ENCODE measurements at regions not wholly inside any gene's neighbourhood (a gene's known extent, or its start where the extent isn't known, plus 50 kb on each side); places are given as distances from the start of the nearest gene placed in this dataset.

GRCh38 chr7:41193738-41194282 lies 509.1 kb downstream of the INHBA start:
- no peak overlapping the region for H3K4me3 ChIP-seq (ENCODE audit: low read length)
- H3K27me3 ChIP-seq (ENCODE audit: insufficient read depth, low read depth, low read length): no peaks in the 10 kb centered on the region
- no peaks in the 10 kb centered on the region for H3F3A ChIP-seq (ENCODE audit: insufficient read depth, low read length, poor library complexity, severe bottlenecking)
- H3K36me3 ChIP-seq (ENCODE audit: insufficient read depth, low read length): no peaks in the 10 kb centered on the region
- TF ChIP-seq EP300 (conservative IDR thresholded peaks at IDR 0.05; ENCODE audit: poor library complexity, severe bottlenecking) (no peak), CTCF (IDR thresholded peaks at IDR 0.05; ENCODE audit: poor library complexity, severe bottlenecking) (no peak), MXI1 (conservative IDR thresholded peaks at IDR 0.05; ENCODE audit: poor library complexity, severe bottlenecking) (no peak), EZH2 (IDR thresholded peaks at IDR 0.05; ENCODE audit: borderline replicate concordance, insufficient read depth, low read length, poor library complexity, severe bottlenecking) (no peak), TAF1 (IDR thresholded peaks at IDR 0.05; ENCODE audit: low read depth) (no peak), REST (IDR thresholded peaks at IDR 0.05; ENCODE audit: borderline replicate concordance) (no peak), POLR2AphosphoS5 (IDR thresholded peaks at IDR 0.05) (no peak), RAD21 (conservative IDR thresholded peaks at IDR 0.05) (no peak), SMC3 (conservative IDR thresholded peaks at IDR 0.05; ENCODE audit: poor library complexity) (no peak)
- H3K79me2 ChIP-seq (replicated peaks; ENCODE audit: insufficient read depth, low read length): no peaks in the 10 kb centered on the region
- H3K9me3 ChIP-seq (ENCODE audit: low read length): no peaks in the 10 kb centered on the region
- H2AFZ ChIP-seq (ENCODE audit: low read depth, low read length): no peak overlapping the region
- H3K27ac ChIP-seq (ENCODE audit: low read length): no peak overlapping the region
- H4K20me1 ChIP-seq (ENCODE audit: insufficient read depth): no peaks in the 10 kb centered on the region
- H3K4me2 ChIP-seq (ENCODE audit: low read length): no peak overlapping the region
- H3K9me2 ChIP-seq (ENCODE audit: insufficient read depth, low read length): no peaks in the 10 kb centered on the region
- no peak overlapping the region for H3K9ac ChIP-seq (ENCODE audit: low read length)

- Histone ChIP-seq H3K79me2 (replicated peaks; ENCODE audit: insufficient read depth, low read length) (no peaks in the 10 kb centered on the region), H3K4me3 (ENCODE audit: low read length) (no peak overlapping the region), H3K27ac (ENCODE audit: low read length) (no peak overlapping the region), H3K4me2 (ENCODE audit: low read length) (no peak overlapping the region), H3K9me2 (ENCODE audit: insufficient read depth, low read length) (no peaks in the 10 kb centered on the region), H3K27me3 (ENCODE audit: insufficient read depth, low read depth, low read length) (no peaks in the 10 kb centered on the region), H2AFZ (ENCODE audit: low read depth, low read length) (no peak overlapping the region), H3K36me3 (ENCODE audit: insufficient read depth, low read length) (no peaks in the 10 kb centered on the region), H4K20me1 (ENCODE audit: insufficient read depth) (no peaks in the 10 kb centered on the region), H3K9me3 (ENCODE audit: low read length) (no peaks in the 10 kb centered on the region), H3F3A (ENCODE audit: insufficient read depth, low read length, poor library complexity, severe bottlenecking) (no peaks in the 10 kb centered on the region), H3K9ac (ENCODE audit: low read length) (no peak overlapping the region)
- TF ChIP-seq CTCF (IDR thresholded peaks at IDR 0.05; ENCODE audit: poor library complexity, severe bottlenecking): no peak
- TF ChIP-seq EP300 (conservative IDR thresholded peaks at IDR 0.05; ENCODE audit: poor library complexity, severe bottlenecking): no peak
- TF ChIP-seq SMC3 (conservative IDR thresholded peaks at IDR 0.05; ENCODE audit: poor library complexity): no peak
- no peak for TF ChIP-seq RAD21 (conservative IDR thresholded peaks at IDR 0.05)
- no peak for TF ChIP-seq REST (IDR thresholded peaks at IDR 0.05; ENCODE audit: borderline replicate concordance)
- TF ChIP-seq EZH2 (IDR thresholded peaks at IDR 0.05; ENCODE audit: borderline replicate concordance, insufficient read depth, low read length, poor library complexity, severe bottlenecking): no peak
- no peak for TF ChIP-seq POLR2AphosphoS5 (IDR thresholded peaks at IDR 0.05)
- TF ChIP-seq MXI1 (conservative IDR thresholded peaks at IDR 0.05; ENCODE audit: poor library complexity, severe bottlenecking): no peak
- TF ChIP-seq TAF1 (IDR thresholded peaks at IDR 0.05; ENCODE audit: low read depth): no peak
These were observed 512.3 kb downstream of the INHBA start for GRCh38 chr7:41190581-41190980.

Measured in neural cell (in vitro differentiated cells).